Middle frontal gyrus (tissue), 1 donor: ENCODE measurements at regions not wholly inside any gene's neighbourhood (a gene's known extent, or its start where the extent isn't known, plus 50 kb on each side); places are given as distances from the start of the nearest gene placed in this dataset.

Experiments used
- DNase-seq: peaks from one replicate; pipeline ENCODE4 v3.0.0-alpha.2; 2015; ENCODE audit warnings: low spot score; ENCODE audit errors: extremely low spot score

GRCh38 chr9:81391457-81391825 is 297.9 kb downstream of the TLE1 start:
- DNase-seq: no peak

GRCh38 chr9:81390792-81391456 is 298.4 kb downstream of the TLE1 start:
- no peak for DNase-seq

- DNase-seq: no peak
These were observed 299.8 kb downstream of the TLE1 start for GRCh38 chr9:81389569-81389993.

GRCh38 chr9:81388831-81389230 is 300.5 kb downstream of the TLE1 start:
- no peak for DNase-seq

GRCh38 chr9:81387360-81388106 is 301.8 kb downstream of the TLE1 start:
- no peak for DNase-seq

GRCh38 chr9:81384911-81385310 is 304.4 kb downstream of the TLE1 start:
- no peak for DNase-seq

- DNase-seq: no peak
These were observed 307.1 kb downstream of the TLE1 start for GRCh38 chr9:81382281-81382680.

- DNase-seq: no peak
These were observed 307.7 kb downstream of the TLE1 start for GRCh38 chr9:81381694-81382093.

- DNase-seq: no peak
These were observed 308.6 kb downstream of the TLE1 start for GRCh38 chr9:81380504-81381359.

GRCh38 chr9:81379655-81380054 is 309.7 kb downstream of the TLE1 start:
- DNase-seq: no peak

GRCh38 chr9:81377921-81378320 is 311.4 kb downstream of the TLE1 start:
- DNase-seq: no peak

GRCh38 chr9:81377320-81377719 is 312.0 kb downstream of the TLE1 start:
- DNase-seq: no peak

GRCh38 chr9:81375187-81376100 is 313.9 kb downstream of the TLE1 start:
- DNase-seq: no peak

- no peak for DNase-seq
These were observed 314.7 kb downstream of the TLE1 start for GRCh38 chr9:81374459-81375186.

GRCh38 chr9:81373294-81373693 is 316.1 kb downstream of the TLE1 start:
- DNase-seq: no peak

- no peak for DNase-seq
These were observed 316.6 kb downstream of the TLE1 start for GRCh38 chr9:81372628-81373191.

- no peak for DNase-seq
These were observed 317.5 kb downstream of the TLE1 start for GRCh38 chr9:81371824-81372223.

- no peak for DNase-seq
These were observed 318.7 kb downstream of the TLE1 start for GRCh38 chr9:81370650-81371049.

- DNase-seq: no peak
These were observed 319.3 kb downstream of the TLE1 start for GRCh38 chr9:81370096-81370495.

- no peak for DNase-seq
These were observed 320.2 kb downstream of the TLE1 start for GRCh38 chr9:81369121-81369520.
